GM12878 (cell line): ENCODE measurements at regions not wholly inside any gene's neighbourhood (a gene's known extent, or its start where the extent isn't known, plus 50 kb on each side); places are given as distances from the start of the nearest gene placed in this dataset.

Source experiments
- ATAC-seq: fragments of 200-7000 bp; cut with Tn5 transposase; 3 replicates; pipeline ENCODE4 v1.9.1; 2020; ENCODE audit warnings: mild to moderate bottlenecking, moderate library complexity
- BruUV-seq: library from RNA; stranded (reverse); fragments of 400-500 nt; replicated peaks from 2 replicates; lab custom pipeline; 2021; lab: Mats Ljungman, UMichigan
- CTCF ChIA-PET: fragments of 300-600 bp; sonication (Branson Sonifier 250); formaldehyde crosslinking; extraction: SDS; loops from one replicate; lab custom pipeline; 2021; ENCODE audit warnings: inconsistent platforms; lab: Yijun Ruan, JAX
- POLR2A ChIA-PET: fragments of 350-600 bp; formaldehyde crosslinking; extraction: SDS; loops from one replicate; lab custom pipeline; 2021; ENCODE audit warnings: inconsistent platforms; lab: Charles Lee
- RAD21 ChIA-PET: fragments of 300-600 bp; sonication (Branson Sonifier 250); formaldehyde crosslinking; loops from one replicate; lab custom pipeline; 2023; ENCODE audit warnings: antibody characterized with exemption; ENCODE audit not compliant: unreplicated experiment; lab: Charles Lee
- SMC1A ChIA-PET: fragments of 300-600 bp; sonication (Branson Sonifier 250); formaldehyde crosslinking; loops from one replicate; lab custom pipeline; 2023; ENCODE audit not compliant: unreplicated experiment, uncharacterized antibody; lab: Charles Lee
- DNase-seq: peaks from one replicate; pipeline ENCODE4 v3.0.0-alpha.2; 2011; ENCODE audit warnings: low read depth, low spot score
- FAIRE-seq: peaks from 3 replicates; lab custom pipeline; 2011; peaks lifted over from hg19 to GRCh38; lab: Jason Lieb, UNC
- H2AFZ ChIP-seq: 2 replicates; pipeline ENCODE4 v1.6.0; 2011; ENCODE audit warnings: low read depth, low read length, control low read depth; ENCODE audit not compliant: control insufficient read depth
- H3K27ac ChIP-seq: 2 replicates; pipeline ENCODE4 v1.5.1; 2011; ENCODE audit warnings: control low read depth; ENCODE audit not compliant: control insufficient read depth, insufficient read depth
- H3K27me3 ChIP-seq, 2 experiments: replicated peaks in 1 of 2; 2 replicates each; pipeline versions ENCODE4 v1.6.0 to v1.6.1; 2011; ENCODE audit warnings: low read length in 1 of 2; ENCODE audit not compliant: control insufficient read depth in 2 of 2, insufficient read depth in 2 of 2
- H3K36me3 ChIP-seq, 2 experiments: 2 replicates each; pipeline ENCODE4 v1.5.1; 2011; ENCODE audit warnings: low read length in 1 of 2; ENCODE audit not compliant: control insufficient read depth in 2 of 2, insufficient read depth in 2 of 2
- H3K4me1 ChIP-seq: 2 replicates; pipeline ENCODE4 v1.6.1; 2011; ENCODE audit warnings: mild to moderate bottlenecking, low read length, moderate library complexity, mixed read lengths; ENCODE audit not compliant: control insufficient read depth, insufficient read depth
- H3K4me2 ChIP-seq: 2 replicates; pipeline ENCODE4 v1.6.0; 2011; ENCODE audit warnings: control low read depth; ENCODE audit not compliant: control insufficient read depth, insufficient read depth
- H3K4me3 ChIP-seq: fragments of 200-600 bp; sonication (generic); 2 replicates; pipeline ENCODE4 v1.5.1; 2016
- H3K79me2 ChIP-seq: 2 replicates; pipeline ENCODE4 v1.6.0; 2011; ENCODE audit warnings: low read length; ENCODE audit not compliant: control insufficient read depth, insufficient read depth
- H3K9ac ChIP-seq: 2 replicates; pipeline ENCODE4 v1.8.0; 2011; ENCODE audit warnings: low read length, control low read depth, mixed read lengths; ENCODE audit not compliant: control insufficient read depth, insufficient read depth
- H3K9me3 ChIP-seq: replicated peaks from 3 replicates; pipeline ENCODE4 v1.5.1; 2011; ENCODE audit warnings: mild to moderate bottlenecking, low read length; ENCODE audit not compliant: control insufficient read depth, insufficient read depth
- H4K20me1 ChIP-seq: 2 replicates; pipeline ENCODE4 v1.6.0; 2011; ENCODE audit not compliant: control insufficient read depth, insufficient read depth
- ESRRA ChIP-seq: IDR thresholded peaks from 2 replicates; pipeline ENCODE4 v1.6.1; 2012; ENCODE audit warnings: mild to moderate bottlenecking, low read length, improper control_type of control experiment
- HDAC6 ChIP-seq: fragments of 200-600 bp; sonication (generic); IDR thresholded peaks from one replicate; pipeline ENCODE4 v1.8.0; 2017; ENCODE audit warnings: antibody characterized with exemption; ENCODE audit not compliant: unreplicated experiment
- RB1 ChIP-seq: fragments of 450-650 bp; formaldehyde crosslinking; IDR thresholded peaks from 2 replicates; pipeline ENCODE4 v1.6.1; 2017; ENCODE audit warnings: mild to moderate bottlenecking, borderline replicate concordance
- RBBP5 ChIP-seq: fragments of 200-600 bp; sonication (generic); conservative IDR thresholded peaks from 2 replicates; pipeline ENCODE4 v1.6.1; 2016
- RELA ChIP-seq: fragments of 450-650 bp; IDR thresholded peaks from 2 replicates; pipeline ENCODE4 v1.8.0; 2014; ENCODE audit warnings: borderline replicate concordance; ENCODE audit not compliant: partially characterized antibody
- SMAD5 ChIP-seq: IDR thresholded peaks from 2 replicates; pipeline ENCODE4 v1.6.1; 2016; ENCODE audit warnings: antibody characterized with exemption, low read depth
- SREBF2 ChIP-seq: IDR thresholded peaks from 2 replicates; pipeline ENCODE4 v1.6.1; 2012; ENCODE audit warnings: mild to moderate bottlenecking, low read length
- YY1 ChIP-seq: IDR thresholded peaks from 2 replicates; pipeline ENCODE4 v1.6.1; 2011; ENCODE audit warnings: low read depth, mild to moderate bottlenecking, low read length
- ZNF592 ChIP-seq: fragments of 450-650 bp; IDR thresholded peaks from 2 replicates; pipeline ENCODE4 v1.6.1; 2017; ENCODE audit warnings: mild to moderate bottlenecking, moderate library complexity
- WGBS: methylation state at CpG from one replicate; pipeline ENCODE4 v1.1.6; 2016; ENCODE audit warnings: low lambda C conversion rate; ENCODE audit not compliant: insufficient replicate concordance, insufficient coverage; ENCODE audit errors: missing lambda C conversion rate; 5-methylcytosine and 5-hydroxymethylcytosine counted together
- in situ Hi-C: fragments of 300-500 bp; cut with MboI; formaldehyde crosslinking; loops from 9 replicates; pipeline ENCODE4 v1.14.3; 2018; ENCODE audit warnings: mixed read lengths
- intact Hi-C: fragments of 100-400 bp; cut with micrococcal nuclease; formaldehyde crosslinking; loops from one replicate; pipeline ENCODE4 v1.14.2; 2022; ENCODE audit not compliant: unreplicated experiment
- TF ChIP-seq, protein P1 (sequence below): fragments of 450-650 bp; formaldehyde crosslinking; IDR thresholded peaks from 2 replicates; pipeline ENCODE4 v1.4.0; 2022; ENCODE audit warnings: mild to moderate bottlenecking, moderate library complexity

DNA sequence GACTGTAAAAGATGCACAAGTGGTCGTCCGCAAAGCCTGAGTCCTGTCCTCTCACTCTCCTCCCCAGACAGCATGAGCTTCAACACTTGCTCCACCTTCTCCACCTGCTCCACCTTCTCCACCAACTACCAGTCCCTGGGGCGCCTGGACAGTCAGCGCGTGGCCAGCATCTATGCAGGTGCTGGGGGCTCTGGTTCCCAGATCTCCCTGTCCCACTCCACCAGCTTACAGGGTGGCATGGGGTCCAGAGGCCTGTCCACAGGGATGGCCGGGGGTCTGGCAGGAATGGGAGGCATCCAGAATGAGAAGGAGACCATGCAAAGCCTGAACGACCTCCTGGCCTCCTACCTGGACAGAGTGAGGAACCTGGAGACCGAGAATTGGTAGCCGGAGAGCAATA is 162.2 kb upstream of the NT5E start:
- no peak overlapping the region for H3K27ac ChIP-seq
- WGBS = 39% methylated on average over 9 of the region's 9 CpGs
- H2AFZ ChIP-seq = no peak overlapping the region
- TF ChIP-seq YY1 (no peak), ESRRA (no peak)
- no peaks in the 10 kb centered on the region for H4K20me1 ChIP-seq
- H3K9ac ChIP-seq = no peak overlapping the region
- ChIA-PET POLR2A (no interaction called here), CTCF (interaction anchor here (1.2 kb wide), 1 partner anchor 10 kb away, joined by 3 read pairs; no protein-coding TSS in a partner anchor), RAD21 (no interaction called here), SMC1A (no interaction called here)
- no peaks in the 10 kb centered on the region for H3K27me3 ChIP-seq
- no peak for FAIRE-seq
- H3K9me3 ChIP-seq = no peaks in the 10 kb centered on the region
- no peak for ATAC-seq
- no peak for DNase-seq
- H3K4me1 ChIP-seq = no peaks in the 10 kb centered on the region
- in situ Hi-C loops (no loop called here), intact Hi-C loops (no loop called here)
- no peaks in the 10 kb centered on the region for H3K79me2 ChIP-seq
- no peak overlapping the region for H3K4me3 ChIP-seq
- H3K36me3 ChIP-seq = no peaks in the 10 kb centered on the region
- no TSS peak for BruUV-seq
- no peak overlapping the region for H3K4me2 ChIP-seq

DNA sequence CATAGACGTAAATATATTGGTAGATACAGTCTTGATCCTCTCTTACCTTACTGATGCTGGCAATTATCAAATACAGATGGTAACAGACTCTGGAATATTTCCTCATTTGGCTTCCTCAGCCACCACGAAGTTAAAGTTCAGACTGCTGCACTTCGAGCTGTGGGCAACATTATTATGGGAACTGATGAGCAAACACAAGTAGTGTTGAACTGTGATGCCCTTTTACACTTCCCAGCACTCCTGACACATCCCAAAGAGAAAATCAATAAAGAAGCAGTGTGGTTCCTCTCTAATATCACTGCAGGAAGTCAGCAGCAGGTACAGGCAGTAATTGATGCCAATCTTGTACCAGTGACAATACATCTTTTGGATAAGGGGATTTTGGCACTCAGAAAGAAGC is 162.7 kb upstream of the NT5E start:
- Histone ChIP-seq H3K27me3 (no peaks in the 10 kb centered on the region), H3K4me3 (no peak overlapping the region), H3K9me3 (no peaks in the 10 kb centered on the region), H3K27ac (no peak overlapping the region), H3K4me1 (no peaks in the 10 kb centered on the region), H2AFZ (no peak overlapping the region), H3K9ac (no peak overlapping the region), H3K36me3 (no peaks in the 10 kb centered on the region), H3K79me2 (no peaks in the 10 kb centered on the region), H4K20me1 (no peaks in the 10 kb centered on the region), H3K4me2 (no peak overlapping the region)
- intact Hi-C loops = no loop called here
- FAIRE-seq (no peak), DNase-seq (no peak), ATAC-seq (no peak)
- WGBS = 0% methylated on average over 3 of the region's 3 CpGs
- RAD21 ChIA-PET = no interaction called here
- POLR2A ChIA-PET = no interaction called here
- CTCF ChIA-PET = interaction anchor here (0.5 kb wide), 1 partner anchor 234 kb away, joined by 3 read pairs; no protein-coding TSS in a partner anchor
- in situ Hi-C loops = no loop called here
- SMC1A ChIA-PET = no interaction called here
- BruUV-seq = no TSS peak
- TF ChIP-seq, protein P1, sequence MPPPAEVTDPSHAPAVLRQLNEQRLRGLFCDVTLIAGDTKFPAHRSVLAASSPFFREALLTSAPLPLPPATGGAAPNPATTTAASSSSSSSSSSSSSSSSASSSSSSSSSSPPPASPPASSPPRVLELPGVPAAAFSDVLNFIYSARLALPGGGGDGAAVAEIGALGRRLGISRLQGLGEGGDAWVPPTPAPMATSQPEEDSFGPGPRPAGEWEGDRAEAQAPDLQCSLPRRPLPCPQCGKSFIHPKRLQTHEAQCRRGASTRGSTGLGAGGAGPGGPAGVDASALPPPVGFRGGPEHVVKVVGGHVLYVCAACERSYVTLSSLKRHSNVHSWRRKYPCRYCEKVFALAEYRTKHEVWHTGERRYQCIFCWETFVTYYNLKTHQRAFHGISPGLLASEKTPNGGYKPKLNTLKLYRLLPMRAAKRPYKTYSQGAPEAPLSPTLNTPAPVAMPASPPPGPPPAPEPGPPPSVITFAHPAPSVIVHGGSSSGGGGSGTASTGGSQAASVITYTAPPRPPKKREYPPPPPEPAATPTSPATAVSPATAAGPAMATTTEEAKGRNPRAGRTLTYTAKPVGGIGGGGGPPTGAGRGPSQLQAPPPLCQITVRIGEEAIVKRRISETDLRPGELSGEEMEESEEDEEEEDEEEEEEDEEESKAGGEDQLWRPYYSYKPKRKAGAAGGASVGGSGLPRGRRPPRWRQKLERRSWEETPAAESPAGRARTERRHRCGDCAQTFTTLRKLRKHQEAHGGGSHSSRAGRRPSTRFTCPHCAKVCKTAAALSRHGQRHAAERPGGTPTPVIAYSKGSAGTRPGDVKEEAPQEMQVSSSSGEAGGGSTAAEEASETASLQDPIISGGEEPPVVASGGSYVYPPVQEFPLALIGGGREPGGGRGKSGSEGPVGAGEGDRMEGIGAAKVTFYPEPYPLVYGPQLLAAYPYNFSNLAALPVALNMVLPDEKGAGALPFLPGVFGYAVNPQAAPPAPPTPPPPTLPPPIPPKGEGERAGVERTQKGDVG (CRISPR knock-in tag) = no peak
- TF ChIP-seq SREBF2 (no peak), RBBP5 (no peak), RB1 (no peak), HDAC6 (no peak), RELA (no peak), SMAD5 (no peak), ZNF592 (no peak)
